Stimulated activated CD4-positive, alpha-beta T cell treated with anti-CD3 and anti-CD28 coated beads, Interleukin-4, amount 100 ng/mL, for 48 hours (primary cell): ENCODE measurements at regions not wholly inside any gene's neighbourhood (a gene's known extent, or its start where the extent isn't known, plus 50 kb on each side); places are given as distances from the start of the nearest gene placed in this dataset.

ENCODE experiments used
- DNase-seq, 2 donors: peaks; one replicate each; pipeline ENCODE4 v3.0.0-alpha.2; 2020; ENCODE audit warnings: low read depth in 2 of 2

DNA sequence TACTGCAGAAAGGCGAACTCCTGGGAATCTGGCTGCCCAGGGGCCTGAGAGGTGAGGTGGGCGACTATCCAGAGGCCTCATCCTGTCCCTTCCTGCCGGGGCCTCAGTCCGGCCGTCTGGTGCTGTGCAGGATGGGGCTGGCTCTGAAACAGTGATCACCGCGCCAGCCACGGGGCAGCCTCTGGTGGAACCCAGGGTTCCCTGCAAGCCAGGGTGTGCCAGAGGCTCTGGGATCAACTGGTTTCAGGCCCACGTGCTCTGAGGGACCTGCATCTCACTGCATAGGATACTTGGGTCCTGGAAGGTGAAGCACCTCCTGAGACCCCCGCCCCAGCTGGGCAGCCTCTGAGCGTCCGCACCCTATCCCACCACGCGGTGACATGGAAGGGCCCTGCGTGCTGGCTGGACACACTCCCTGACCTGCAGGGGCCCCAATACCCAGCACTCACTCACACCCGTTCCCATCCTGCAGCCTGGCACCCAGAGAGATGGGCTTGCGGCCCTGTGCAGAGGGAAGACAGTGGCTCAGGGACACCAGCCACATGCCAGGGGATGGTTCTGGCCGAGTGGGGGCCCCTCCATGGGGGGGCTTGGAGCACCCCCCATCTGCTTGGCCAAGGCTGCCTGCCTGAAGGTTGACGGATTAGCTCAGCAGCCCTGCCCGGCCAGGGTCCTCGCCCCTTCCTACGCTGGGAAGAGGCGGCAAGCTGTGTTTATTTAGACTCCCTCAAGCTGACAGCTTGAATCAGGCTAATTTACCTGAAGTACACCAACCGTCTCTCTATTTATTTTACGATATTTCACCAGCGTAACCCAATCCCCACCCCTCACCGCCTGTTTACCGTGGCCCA is 64.3 kb upstream of the TTC34 start:
- no peak for DNase-seq

DNA sequence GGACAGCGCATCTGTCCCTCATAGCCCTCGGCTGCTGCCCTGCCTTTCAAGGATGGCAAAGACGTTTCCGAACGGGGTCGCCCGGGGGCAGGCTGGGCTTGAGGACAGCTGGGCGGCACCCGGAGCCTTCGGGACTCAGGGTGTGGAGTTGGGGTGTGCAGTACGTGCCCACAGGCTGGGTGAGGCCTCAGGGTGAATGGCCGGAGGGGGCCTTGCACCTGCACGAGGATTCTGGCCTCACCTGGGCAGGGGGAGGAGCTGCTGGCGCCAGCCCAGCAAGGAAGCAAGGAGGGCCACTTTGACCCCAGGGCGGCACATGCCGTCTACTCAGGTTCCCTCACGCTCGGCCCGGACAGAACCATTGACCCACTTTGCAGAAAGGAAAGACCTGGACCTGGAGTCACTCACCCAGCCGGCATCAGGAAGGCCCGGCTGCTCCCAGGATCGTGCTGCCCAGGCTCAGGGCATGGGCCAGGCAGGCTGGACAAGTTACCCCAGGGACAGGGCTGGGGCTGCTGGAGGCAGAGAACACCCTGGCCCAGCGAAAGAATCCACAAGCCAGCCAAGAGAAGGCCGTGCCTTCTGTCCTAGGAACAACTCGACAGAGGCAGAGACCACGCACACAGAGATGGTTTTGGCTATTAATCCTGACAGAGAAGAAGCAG is 65.1 kb upstream of the TTC34 start:
- no peak for DNase-seq

DNA sequence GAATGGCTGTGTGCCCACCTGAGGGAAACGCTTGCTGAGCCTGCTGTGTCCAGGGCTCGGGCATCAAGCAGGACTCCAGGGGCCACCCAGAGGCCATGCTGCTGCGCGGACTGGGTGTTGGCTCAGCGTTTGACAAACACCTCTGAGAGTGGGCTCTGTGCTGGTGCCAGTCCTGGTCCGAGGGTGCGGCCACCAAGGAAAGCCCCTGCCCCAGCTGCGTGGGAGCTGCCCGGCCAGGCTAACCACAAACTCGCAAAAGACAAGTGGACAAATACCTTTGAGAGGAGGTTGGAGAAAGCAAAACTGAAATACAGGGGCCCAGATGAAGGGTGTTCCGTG is 65.6 kb upstream of the TTC34 start:
- no peak for DNase-seq

DNA sequence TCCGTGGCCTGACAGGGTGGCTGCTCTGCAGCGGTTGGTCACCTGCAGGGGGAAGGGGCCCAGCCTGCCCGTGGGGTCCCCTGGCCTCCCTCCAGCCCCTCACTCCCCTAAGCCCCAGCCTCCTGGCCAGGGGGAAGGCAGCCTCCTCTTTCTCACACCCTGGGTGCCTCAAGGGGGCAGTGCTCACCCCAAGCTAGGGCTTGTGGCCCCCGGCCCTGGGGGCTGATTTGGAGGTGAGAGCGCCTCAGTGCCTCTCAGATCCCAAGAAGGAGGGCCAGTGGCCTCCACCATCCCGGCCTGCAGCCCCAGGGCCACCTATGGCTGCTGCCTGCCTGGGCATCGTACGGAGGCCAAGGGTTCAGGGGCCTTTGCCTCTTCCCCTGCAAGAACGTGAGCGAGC is 66.4 kb upstream of the TTC34 start:
- DNase-seq = no peak

DNA sequence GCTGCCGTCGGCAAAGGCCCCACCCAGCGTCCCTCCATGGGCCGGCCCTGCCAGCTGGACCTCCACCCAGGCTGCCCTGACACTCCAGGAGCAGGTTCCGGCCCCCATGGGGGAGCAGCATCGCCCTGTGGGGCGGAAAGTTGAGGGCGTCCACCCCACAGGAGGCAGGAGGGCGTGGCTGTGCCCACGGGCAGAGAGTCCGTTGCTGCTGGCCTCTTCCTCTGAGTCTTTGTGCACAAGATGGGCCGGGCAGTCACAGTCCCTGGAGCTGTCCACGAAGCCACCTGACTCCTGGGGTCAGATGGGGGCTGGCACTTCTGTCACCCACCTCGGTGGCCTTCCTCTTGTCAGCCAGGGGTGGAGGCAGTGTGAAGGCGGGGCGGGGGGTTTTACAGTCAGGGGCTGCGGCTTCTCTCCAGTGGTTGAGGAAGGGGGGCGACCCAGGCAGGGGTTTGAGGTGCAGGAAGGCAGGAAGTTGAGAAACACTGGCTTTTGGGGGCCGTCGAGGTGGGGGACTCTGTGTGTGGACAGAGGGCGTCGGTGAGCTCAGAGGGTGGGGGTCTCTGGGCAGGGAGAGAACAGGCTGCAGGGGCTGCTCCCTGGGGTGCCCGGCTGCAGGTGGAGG is 67.2 kb upstream of the TTC34 start:
- DNase-seq = no peak

DNA sequence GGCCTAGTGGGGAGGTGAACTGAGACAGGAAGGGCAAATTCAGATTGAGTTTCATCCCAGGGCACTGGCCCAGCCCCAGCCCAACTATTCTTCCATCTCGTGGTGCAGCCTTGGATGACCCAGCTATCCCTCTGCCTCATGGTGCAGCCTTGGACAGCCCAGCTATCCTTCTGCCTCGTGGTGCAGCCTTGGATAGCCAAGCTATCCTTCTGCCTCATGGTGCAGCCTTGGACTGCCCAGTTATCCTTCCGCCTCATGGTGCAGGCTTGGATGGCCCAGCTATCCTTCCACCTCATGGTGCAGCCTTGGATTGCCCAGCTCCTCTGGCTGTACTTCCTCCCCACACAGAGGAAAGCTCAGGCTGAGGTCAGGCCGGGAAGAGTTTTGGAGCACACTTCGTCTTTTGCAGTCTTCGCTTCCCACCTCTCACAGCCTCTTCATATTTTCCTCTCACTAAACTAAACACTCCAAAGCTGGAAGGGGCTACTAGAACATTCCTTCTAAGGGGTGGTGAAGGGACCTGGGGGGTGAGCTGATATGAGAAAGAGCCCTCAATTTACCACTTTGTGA is 69.8 kb upstream of the TTC34 start:
- DNase-seq = no peak

DNA sequence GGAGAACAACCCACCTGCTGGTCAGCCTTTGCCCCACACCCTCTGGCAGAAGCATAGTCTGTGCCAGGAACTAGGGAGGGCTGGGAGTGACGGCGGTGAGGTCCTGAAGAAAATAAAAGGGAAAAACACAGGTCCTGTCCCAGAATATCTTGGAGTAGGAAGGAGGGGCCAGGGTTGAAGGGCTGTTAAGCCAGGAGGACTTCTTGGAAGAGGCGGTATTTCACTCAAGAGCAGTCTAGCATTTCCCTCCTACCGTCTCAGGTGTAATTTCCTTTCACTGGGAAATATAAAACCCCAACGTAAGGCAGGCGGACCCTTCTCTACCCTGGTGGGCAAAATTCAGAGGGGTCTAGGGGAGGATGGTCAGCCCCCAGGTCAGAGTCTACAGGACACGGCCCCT is 72.7 kb upstream of the TTC34 start:
- DNase-seq = no peak

DNA sequence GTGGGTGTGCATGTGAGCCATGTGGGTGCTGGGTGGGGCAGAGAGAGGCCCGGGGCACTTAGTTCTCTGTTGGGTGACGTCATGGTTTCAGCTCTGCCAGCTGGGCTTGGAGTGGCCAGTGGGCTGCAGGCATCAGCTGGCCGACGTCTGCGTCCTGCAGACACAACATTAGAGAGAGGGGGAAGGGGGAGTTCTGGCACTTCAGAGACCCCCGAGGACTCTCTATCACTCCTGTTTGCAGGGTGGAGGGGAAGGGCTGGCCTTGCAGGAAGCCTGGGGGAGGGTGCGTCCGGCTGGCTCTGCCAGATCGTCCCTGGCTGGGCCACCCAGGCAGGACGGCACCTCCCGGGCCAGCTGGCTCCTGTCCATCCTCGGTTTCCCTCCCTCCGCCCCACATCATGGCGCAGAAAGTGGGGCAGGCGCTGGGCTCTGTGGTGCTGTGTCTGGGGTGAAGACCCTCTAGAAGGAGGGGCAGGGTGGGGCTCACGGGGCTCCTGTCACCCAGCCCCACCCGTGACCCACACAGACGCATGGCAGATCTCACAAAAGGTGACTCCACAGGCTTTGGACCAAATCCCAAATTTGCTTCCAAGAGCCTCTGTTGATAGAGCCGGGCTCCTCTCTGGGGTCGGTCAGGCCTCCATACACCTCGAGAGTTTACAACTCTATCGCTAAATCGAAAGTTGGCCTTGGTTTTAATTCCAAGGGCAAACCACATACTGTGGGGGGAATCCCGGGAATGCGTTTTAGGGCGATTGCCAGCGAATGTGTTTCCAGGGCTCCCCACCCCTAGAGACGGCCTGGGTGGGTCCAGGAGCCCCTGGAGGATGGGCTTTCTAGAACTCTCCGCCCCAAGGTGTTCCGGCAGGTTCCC is 73.4 kb upstream of the TTC34 start:
- DNase-seq = no peak

DNA sequence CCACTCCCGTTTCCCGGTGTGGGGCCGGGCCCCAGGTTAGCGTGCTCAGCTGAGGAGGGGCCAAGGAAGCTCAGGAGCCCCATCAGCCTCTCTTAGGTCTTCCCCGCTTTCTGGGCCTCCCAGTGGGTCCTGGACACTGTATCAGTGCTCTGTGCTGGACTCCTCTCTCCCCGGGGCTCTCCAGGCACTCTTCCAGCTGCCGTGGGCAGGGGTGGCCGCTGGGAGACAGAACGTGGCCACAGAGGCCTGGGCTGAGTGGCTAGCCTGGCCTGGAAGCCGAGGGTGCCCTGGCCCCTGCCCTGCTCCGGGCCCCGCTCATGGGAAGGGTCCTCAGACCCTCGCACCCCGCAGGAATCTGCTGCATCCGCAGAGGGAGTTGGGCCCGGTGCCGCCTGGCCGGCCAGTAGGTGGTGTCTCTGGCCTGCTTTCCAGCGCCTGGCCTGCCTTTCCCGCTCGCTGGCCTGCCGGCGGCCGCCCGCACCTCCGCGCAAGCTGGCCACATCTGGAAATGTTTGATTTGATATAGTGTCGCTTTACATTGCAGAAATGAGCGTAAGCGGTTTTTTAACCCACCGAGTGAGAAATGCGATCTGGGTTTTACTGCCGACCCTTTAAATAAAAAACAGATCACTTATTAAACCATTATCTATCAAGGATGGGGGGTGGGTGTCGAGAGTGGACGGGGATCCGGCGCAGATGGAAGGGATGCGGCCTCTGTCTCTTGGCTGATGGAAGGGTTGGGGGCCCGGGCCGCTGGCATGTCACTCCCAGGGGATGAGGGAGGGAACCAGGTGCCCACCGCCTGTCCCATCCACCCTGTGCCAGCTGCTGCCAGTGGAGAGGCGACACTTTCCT is 74.4 kb upstream of the TTC34 start:
- DNase-seq = no peak

DNA sequence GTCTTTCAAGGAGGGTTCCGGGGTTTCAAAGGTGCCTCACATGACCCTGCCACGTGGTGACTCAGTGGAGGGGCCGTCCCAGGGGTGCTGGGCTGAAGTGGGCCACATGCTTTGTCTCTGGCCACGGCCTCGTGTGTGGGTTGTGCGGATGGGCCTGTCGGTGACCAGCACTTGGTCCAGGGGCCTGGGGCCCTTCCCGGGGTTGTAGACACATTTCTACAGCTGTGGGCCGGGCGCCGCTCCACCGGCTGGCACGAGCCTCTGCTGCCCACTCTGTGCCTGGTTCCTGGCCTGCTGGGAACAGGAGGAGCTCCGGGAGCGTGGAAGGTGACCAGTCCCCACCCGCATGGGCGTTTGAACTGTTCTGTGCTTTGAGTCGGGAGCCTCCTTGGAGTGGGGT is 75.4 kb upstream of the TTC34 start:
- DNase-seq = no peak

DNA sequence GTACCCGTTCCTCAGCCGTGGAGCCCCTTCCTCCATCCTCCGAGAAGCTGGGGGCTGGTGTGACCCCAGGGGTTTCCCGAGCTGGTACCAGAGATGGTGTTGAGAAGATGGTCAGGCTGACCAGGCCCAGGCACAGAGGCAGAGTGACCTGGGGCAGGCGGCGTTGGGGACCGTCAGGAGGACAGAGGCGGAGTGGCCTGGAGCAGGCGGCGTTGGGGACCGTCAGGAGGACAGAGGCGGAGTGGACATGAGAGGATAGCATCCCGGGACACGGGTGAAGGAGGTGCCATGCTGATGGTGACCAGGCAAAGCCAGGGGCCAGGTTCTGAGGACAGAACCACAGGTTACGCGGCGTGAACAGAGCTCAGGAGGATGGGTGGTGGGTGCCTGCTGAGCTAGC is 75.9 kb upstream of the TTC34 start:
- no peak for DNase-seq

DNA sequence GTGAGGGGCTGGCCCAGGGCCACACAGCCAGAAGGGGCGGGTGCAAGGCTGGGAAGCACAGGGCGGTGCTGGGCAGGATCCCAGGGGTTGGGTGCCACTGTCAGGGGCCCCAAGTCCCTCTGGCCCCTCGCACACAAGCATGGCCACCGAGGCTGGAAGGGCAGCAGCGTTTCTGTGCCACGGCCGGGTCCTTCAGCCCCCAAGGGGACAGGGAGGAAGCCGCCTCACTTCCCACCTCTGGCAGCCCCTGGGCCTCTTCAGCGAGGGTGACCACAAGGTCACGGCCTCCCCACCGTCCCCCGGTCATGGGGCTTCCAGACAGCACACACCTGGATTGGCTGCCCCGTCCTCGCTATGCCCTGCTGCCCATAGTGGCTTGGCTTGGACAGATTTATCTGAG is 77.1 kb upstream of the TTC34 start:
- no peak for DNase-seq

DNA sequence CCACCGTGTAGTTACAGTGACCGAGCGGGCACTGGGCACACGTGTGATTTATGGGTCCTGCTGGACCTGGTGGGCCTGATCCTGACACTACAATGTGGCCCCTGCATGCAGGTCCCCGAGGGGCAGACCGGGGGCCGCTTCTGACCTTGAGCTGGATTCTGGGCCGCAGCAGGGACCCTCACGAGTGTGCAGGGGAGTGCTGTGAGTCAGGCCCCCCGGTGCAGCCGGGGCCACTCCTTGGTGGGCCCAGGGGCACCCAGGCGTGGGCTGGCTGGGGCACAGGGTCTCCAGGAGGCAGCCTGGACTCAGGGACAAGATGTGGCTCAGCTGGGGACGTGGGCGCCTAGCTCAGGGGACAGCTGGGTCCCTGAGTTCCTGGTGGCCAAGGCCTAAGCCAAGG is 77.5 kb upstream of the TTC34 start:
- DNase-seq = no peak

DNA sequence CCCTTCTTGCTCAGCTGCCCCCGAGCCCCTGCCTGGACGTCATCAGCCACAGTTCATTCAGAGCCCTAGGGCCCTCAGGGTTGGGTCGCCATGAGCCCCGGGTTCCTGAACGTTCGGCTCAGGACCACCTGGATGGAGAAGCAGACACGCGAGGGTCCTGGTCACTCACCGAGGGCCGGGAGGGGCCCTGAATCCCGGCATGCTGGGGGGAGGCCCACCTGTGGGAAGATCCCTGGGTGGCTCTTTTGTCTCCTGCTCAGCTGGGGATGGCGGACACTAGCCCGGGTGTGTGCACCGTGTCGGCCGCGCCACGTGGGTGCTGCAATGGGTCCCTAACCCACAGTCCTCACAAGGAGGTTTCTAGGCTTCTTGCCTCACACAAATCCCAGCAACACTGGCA is 78.1 kb upstream of the TTC34 start:
- DNase-seq = no peak

DNA sequence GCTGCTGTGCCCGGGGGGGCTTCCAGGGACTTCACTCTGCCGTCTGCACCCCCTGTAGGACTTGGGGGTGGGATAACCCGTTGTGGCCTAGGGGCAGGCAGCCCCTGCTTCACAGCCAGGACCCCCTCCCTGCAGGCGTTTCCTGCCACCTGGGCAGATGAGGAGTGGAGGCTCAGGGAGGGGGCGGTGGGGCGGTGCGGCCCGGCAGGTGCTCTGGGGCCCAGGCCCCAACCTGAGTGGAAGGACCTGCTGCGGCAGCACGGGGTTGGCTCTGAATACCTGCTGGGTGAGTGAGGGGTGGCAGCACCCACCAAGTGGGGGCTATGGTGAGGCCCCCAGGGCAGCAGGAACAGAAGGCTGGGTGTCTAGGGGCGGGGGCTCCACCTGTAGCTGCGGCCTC is 78.6 kb upstream of the TTC34 start:
- DNase-seq = no peak

DNA sequence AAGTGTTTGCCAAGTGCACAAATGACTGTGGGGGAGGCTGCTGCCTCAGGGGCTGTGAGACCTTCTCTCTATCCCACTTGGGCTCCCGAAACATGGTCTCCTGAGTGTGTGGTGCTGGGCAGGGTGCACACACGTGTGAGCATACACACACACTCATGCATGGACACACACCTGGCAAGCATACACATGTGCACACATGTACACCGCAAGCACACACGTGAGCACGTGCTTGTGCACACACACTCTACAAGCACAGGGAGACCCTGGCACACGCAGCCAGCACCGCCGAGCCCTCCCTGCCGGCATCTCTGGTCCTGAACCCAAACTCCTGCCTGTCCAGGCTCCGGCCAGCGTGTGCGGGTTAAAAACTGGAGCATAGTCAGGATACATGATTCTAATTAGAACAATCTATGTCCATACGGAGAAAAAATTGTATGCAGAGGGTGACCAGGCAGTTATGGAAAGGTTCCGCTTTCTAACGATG is 79.4 kb upstream of the TTC34 start:
- no peak for DNase-seq

DNA sequence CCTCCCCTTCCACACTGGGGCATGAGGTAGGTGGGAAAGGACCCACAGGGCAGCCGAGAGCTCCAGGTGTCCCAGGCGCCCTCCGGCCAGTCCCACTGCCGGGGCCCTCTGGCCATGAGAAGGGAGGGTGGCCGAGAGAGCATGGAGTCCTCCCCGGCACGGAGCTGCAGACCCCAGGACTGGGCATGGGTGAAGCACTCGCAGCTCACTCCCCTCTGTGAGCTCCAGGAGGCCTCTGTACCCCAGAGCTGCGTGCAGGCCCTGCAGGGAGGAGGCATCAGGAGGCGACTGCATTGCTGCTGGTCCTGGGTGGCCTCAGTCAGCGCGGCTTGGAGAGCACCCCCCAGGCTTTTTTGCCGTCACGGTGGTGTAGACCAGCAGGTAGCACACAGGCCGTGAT is 80.1 kb upstream of the TTC34 start:
- DNase-seq = no peak

DNA sequence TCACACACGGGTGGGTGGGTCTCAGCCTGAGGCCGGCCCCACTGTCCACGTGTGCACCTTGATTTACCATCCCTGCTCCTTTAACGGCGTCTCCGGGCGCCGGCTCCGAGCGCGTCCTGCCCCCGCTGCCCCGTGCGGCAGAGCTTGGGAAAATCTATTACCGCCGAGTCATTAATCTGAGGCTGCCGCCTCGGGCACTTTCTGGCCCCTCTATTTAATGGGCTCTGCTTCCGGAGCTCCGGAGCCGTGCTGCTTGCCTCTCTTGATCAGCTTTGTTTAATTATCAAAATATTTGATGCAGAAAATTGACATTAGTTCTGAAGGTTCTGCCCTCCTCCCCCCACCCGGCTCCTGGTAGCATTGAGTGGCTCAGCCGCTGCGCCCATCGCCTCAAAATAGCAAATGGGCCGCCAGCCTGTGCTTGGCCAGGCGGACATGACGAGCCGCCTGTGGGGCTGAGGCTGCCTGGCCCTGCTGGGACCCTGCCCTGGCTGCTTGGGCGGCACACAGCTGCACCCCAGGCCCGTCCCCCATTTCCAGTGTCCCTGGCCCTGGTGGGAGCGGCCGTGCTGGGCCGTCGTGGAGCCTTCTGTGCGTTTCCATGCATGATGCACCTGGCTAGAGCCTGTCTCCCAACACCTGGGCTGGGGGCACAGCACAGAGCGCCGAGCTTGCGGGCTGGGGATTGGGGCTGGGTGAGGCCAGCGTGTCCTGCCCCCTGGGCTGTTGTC is 81.6 kb upstream of the TTC34 start:
- DNase-seq = no peak

DNA sequence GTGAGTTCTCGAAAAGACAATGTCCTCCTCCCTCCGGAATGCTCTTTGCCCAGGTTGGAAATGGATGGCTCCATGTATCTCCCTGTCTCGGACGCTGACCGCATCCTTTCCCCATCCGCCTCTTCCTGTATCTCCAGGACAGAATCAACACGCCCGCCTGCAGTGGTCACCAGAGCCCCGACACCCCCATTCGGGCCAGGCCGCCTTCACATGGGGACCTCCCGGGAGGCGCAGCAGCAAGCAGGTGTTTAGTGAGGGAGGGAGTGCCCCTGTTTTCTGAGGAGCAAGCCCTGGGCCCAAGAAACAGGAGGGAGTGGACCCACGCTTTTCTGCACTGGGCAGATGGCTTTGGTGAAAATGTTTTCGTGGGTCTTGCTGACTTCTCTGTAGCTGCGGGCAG is 83.5 kb upstream of the TTC34 start:
- no peak for DNase-seq

DNA sequence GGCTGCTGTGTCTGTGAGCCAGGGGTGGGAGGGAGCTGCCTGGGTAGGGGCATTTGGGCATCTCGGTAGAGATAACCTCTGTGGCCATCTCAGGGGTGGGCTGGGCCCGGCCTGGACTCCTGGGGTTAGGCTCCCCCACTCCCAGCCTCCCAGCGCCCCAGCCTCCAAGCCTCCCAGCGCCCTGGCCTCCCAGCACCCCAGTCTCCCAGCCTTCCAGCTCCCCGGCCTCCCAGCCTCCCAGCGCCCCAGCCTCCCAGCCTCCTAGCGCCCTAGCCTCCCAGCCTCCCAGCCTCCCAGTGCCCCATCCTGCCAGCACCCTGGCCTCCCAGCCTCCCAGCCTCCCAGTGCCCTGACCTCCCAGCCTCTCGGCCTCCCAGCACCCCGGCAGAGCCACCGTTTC is 85.1 kb upstream of the TTC34 start:
- no peak for DNase-seq
